Stimulated activated CD8-positive, alpha-beta memory T cell treated with anti-CD3 and anti-CD28 coated beads, Interleukin-4, amount 100 ng/mL, for 4 hours (primary cell): ENCODE measurements at regions not wholly inside any gene's neighbourhood (a gene's known extent, or its start where the extent isn't known, plus 50 kb on each side); places are given as distances from the start of the nearest gene placed in this dataset.

Experiments
- DNase-seq, 2 donors: peaks; one replicate each; pipeline ENCODE4 v3.0.0-alpha.2; 2020; ENCODE audit warnings: low read depth in 2 of 2, low spot score in 1 of 2

DNA sequence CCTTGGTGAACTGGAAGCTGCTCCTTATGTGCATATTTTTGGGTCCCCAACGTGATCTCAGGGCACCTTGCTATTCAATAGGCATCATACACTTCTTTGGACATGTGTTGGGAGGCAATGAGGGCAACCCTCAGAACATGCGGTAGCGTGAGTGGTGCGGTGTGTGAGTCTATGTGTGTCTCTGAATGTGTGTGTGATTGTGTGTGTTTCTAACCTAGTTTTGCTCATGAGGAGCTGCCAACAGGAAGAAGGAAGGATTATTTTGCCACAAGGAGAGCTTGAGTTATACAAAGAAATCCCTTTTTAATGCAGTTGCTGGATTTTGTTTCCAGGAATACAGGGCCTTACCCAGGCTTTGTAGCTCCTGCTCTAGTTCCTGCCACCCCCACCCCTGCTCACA, 75.8 kb upstream of the ITGA6 start:
- no peak for DNase-seq

DNA sequence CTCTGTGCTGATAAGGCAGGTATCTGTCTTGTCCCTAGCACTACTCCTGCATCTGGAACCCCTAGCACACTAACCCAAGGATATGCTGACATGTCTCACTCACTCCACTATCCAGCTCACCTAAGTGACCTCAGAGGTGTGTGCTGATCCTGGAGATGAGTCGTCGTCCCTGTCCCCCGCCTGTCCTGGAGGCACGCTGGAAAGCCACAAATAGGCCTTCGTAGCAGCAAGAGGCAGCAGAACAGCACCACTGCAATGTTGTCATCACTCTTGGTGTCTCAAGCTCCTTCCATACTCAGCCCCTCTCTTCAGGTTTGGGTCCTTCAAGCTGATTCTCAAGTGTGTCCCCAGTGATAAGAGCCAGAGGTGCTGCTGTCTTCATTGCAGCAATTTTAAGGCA, 73.0 kb upstream of the ITGA6 start:
- no peak for DNase-seq

DNA sequence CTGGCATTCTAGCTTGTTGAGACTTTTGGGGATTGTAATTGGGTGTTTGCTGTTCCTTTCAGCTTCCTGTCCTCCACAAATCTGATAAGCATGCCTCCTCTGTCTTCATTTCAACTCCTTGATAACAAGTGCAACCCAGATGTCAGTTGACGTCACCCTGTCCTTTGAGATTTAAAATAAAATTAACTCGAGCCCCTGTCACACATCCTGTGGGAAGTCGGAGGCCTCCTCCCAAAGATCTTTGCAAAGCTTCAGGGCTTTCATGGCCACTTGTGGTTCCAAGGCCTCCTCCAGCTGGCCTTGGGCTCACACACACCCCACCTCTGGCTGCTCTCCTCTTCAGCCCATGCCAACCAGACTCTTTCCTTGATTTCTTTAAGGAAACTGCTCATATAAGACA, 69.9 kb upstream of the ITGA6 start:
- no peak for DNase-seq

DNA sequence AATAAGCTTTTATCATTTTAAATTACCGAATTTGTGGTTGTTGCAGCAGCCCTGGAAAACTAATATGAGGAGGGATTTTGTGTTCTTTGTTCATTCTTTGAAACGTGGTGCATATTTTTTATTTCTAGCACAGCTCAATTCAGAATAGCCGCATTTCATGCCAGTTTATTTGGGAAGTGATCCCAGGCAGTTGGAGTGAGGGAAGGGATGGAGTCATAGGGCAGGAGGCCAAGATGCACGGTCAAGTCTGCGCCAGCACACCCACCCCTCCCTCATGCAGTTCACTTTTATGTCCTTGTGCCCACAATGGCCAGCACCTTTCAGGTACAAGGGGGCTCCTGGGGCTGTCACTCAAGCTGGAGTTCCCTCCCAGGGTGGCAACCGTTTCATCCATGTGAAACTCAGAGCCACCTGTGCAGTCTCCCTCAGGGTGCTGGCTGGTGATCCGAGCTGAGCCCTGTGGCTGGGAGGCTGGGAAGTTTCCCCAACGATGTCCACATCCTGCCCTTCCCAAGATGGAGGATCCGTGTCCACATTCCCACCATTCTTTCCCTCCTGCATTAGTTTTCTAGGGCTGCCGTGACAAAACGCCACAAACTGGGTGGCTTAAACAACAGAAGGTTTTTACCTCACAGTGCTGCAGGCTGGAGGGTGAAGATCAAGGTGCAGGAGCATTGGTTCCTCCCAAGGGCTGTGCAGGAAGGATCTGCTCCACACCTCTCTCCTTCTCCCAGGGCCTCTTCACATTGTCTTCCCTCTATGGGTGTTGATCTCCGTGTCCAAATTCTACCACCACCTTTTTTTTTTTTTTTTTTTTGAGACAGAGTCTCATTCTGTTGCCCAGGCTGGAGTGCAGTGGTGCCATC, 68.5 kb upstream of the ITGA6 start:
- no peak for DNase-seq

DNA sequence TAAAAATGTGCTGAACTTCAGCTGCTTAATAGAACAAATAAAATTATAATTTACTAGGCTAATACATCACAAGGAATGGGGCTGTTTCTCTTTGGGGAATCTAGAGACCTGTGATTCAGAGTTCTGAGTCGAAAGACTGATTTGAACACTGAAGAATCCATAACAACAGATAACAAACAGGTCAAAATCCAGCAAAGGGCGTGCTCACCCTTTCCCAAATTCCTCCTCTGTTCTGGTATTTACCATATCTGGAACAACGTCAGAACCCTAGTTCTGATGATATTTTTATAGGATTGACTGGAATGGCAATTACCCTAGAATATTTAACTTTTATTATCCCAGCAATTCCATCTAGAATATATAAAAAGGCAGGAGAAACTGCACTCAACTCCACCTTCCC, 66.0 kb upstream of the ITGA6 start:
- DNase-seq: no peak

DNA sequence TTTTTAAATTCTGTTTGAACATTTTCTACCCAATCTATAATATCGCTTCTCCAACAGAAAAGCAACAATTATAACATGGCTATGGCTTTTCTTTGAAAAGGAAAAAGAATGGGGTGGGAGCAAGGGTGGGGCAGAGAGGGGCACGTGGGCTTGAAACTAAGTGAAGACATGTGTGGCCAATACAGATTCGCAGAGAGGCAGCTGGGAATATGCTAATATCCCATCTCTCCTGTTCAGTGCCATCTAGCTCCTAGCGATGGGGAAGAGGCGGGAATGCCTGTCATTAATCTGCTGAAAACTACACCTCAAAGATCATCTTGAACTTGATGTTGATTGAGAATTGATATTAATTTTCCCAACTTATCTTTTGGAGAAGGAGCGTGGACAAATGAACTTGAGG, 65.5 kb upstream of the ITGA6 start:
- DNase-seq: no peak

DNA sequence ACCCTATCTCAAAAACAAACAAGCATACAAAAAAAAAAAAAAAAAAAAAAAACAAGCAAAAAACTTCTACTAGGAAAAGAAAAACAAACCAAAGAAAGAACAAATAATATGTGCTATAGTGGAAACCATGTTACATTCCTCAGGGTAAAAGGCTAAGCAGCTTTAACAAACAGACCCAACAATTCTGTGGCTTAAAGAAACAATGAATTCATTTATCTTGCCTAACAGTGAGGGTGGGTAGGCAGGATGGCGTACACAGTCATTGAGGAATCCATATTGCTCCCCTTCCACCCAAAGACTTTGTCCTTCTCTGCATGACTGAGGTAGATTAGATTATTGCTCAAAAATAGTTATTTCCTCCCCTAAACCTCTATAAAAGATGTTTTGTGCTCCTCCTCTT, 63.1 kb upstream of the ITGA6 start:
- no peak for DNase-seq

DNA sequence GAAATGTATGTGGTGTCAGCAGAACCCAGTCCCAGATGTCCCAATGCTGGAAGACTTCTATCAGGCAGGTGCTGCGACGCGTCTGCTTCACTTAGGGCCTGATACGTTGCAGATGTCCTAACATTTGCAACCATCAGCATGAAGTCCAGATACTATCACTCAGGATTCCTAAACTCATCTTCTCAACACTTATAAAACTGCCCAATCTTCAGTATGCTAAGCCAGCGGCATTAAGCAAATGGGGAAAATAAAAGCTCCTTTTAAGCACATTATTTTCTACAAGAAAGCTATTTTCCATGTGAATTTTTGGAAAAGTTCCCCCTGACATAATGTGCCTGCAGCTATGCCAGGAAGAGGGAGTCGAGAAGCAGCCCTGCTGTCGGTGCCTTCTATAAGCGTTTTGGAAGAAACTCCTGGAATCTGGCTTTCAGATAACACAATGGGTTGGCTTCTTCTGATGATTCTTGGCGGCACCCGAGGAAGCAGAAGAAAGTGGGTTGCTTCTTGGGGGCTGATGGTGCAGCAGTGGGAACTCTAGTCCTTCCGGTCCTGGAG, 60.7 kb upstream of the ITGA6 start:
- DNase-seq: no peak

DNA sequence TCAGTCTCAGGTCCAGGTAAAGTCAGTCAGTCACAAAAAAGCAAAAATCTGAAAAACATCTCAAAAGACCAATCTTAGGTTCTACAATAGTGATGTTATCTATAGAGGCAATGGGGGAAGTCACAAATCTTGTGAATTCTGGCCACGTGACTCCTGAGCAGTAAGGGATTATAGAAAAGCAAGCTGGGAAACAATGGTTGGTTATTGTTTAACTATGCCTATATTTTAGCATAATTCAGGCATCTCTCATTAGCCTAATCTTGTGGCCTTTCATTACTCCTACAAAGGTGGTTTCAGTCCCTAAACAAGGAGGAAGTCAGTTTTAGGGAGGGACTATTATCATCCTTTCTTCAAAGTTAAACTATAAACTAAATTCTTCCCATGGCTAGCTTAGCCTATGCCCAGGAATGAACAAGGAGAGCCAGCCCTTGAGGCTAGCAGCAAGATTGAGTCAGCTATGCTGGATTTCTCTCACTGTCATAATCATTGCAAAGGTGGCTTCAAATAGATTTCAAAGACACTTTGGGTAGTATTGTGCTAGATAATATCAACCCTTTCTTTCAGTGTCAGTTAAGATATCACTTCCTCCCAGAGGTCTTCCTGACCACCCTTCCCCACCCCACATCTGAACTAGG, 56.4 kb upstream of the ITGA6 start:
- DNase-seq: no peak

DNA sequence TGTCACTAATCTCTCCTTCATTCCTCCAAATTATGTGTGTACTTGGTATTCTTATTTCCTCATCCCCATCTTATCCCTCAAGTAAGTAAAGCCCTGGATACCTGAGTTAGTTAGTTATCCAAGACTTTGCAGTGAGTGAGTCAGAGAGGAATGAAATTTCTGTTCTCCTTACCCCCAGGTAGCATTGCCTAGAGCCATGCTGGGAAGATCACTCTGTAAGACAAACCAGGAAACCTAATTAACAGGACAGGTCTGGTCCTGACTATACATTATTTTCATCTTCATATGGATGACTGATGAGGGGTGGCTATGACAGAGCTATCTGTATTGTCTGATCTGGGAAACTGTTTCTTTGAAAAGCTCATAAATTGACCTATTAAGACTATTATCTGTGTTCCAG, 55.0 kb upstream of the ITGA6 start:
- DNase-seq: no peak

DNA sequence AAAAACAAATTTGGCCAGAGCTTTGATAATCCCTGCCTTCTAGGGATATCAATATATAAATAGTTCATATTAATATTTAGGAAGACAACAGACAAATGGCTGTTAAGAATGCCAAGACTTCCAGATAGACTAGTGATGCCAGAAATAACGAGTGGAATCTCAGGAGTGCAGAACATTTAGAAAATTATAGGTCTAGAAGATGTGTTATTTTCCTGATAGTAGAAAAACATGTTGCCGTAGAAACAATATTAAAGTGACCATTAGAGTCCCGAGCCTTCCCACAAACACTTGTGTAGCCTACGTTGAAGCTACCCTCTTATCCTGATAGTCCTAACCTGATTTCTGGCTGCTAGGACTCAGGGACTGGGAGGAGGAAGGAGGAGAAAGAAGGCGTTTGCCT, 54.3 kb upstream of the ITGA6 start:
- no peak for DNase-seq

DNA sequence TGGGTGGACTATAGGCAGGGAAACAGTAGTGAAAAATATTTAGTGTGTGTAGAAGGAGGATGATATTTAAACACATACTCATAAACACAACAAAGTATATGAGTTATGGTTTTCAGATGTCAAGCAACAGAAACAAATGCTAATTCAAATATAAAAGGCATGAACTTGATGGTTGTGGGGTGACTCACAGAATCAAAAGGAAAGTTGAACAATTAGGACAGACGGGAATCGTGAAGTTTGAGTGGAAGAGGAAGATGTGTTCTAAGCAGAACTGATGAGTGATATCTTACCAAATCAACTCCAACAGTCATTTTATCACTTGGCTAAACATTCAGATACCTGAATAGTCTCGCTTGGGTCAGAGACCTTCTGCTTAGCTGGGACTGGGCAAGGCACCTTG, 53.6 kb upstream of the ITGA6 start:
- DNase-seq: no peak

DNA sequence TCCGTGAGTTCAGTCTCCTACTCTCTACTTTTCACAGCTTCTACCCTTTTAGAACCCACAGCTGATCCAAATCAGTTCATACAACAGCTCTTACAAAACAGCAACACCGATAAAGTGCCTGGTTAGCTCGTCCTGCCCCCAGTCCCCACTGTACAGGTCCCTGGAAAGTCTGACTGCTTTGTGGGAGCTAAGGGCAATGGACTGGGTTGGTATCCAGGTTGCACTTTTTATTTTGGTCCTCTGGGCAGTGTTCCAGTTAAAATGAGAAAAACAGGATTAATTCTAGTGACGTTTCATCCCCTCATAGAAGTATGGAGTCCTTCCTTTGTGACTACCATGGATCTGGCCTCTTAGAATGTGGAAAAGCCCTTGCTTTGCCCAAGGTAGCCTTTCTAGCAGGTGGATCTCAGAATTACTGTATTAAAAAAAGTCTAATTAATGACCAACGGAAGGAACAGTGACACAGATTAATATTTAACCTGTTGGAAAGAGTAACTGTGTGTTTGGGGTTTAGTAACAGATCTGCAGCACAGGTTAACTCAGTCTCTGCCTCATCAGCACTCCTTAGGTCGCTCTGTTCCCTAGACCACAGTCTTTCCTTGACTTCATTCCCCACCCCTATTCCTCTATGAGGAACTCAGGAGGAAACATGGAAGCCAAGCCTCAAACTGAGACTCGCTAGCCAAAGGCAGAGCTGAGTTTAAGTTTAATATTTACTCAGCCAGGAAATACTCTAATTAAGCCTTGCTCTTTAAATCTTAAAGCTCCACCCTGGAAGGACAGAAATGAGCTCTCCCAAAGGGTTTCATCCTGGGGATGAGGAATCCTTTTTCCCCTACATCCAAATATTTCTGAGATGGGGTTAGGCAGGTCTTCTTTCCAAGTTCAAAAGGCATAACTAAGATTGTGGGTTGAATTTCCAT, 52.8 kb upstream of the ITGA6 start:
- DNase-seq: no peak

DNA sequence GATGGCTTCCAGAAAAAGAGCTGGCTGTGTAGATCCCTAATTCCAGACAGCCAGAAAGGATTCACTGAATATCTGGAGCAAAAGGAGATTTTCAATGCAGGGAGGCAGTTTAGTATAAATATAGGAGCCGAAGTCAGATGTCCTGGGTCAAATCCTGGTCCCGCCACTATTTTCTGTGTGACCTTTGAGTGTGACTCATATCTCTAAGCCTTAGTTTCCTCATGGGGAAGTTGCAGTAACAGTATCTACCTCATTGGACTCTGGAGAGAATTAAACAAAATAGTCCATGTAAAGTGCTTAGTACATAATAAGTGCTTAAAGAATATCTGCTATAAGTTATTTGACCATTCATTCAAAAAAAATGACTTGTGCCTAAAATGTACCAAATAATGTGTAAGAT, 52.1 kb upstream of the ITGA6 start:
- DNase-seq: no peak

DNA sequence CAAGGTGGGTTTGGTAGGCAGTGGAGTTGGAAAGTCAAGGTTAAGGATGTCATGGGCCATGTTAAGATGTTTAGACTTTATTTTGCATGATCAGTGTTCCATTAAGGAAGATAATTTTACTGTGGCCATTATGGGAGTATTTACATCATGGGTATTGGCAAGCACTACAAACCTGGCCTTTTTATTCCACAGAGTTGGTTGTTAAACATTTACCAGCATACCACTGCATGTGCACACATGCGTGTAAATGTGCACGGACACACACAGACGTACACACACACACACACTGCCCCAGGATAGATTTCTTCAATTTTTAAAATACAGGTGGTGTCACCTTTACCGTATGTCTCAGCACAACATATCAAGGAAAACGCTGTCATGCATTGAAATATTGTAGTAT, 51.4 kb upstream of the ITGA6 start:
- no peak for DNase-seq

DNA sequence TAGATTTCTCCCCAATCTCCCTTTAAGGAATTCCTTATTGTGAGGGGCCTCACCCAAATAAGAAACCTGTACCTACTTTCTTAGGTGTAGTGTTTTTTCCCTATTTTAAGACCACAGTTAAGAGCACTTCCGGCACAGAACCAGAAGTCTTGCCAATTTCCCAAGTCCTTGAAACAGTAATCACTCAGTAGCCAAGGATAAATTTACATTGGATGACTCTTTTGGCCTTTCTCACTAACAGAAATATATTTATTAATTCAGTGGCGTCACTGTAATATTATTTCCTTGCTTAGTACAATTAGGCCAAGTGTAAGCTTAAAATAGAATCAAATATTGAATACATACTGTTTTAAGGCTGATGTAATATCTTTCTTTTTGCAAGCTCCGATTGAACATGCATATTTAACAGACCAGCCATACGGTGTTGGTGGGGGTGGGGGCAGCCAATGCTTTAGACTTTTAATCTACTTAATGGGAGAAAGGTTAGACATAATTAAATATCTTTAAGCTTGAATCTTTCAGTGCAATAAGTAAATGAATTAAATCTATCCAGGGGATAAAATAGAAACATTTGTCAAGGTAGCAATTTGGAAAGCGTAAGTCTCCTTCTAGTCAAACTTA, 50.8 kb upstream of the ITGA6 start:
- no peak for DNase-seq

DNA sequence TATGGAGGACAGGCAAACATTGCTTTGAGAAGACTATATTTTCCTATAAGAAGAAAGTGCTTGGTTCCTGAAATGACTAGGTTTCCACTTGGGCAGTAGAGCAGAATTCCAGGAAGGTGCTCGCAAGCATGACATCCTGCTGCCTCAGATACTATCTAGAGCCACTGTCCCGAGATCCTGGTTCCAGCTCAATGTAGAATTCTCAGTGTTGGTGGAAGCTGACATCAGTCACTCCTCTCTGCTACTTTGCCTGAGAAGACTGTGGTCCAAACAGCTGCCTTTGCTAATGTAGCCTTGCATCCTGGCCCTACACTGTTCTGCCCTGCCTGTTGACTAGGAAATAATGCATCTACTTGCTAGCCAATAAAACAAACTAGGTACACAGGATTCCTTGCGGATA, 50.0 kb upstream of the ITGA6 start:
- no peak for DNase-seq
